IgD-negative memory B cell (primary cell): ENCODE measurements at regions not wholly inside any gene's neighbourhood (a gene's known extent, or its start where the extent isn't known, plus 50 kb on each side); places are given as distances from the start of the nearest gene placed in this dataset.
"Not testable (repeated sequence)": the region's sequence is repeated elsewhere in the genome, so short reads cannot be mapped to it uniquely, and the experiment has no call there.

ENCODE experiments used
- H3K27ac Mint-ChIP-seq, 3 donors: one replicate each; pipeline ENCODE4 v1.8.0; 2020 to 2022; ENCODE audit warnings: mild to moderate bottlenecking in 3 of 3, mixed read lengths in 3 of 3, moderate library complexity in 1 of 3
- H3K27me3 Mint-ChIP-seq: one replicate; pipeline ENCODE4 v1.8.0; 2021; ENCODE audit warnings: mixed read lengths
- H3K36me3 Mint-ChIP-seq: one replicate; pipeline ENCODE4 v1.8.0; 2020; ENCODE audit warnings: mild to moderate bottlenecking, mixed read lengths
- H3K4me1 Mint-ChIP-seq, 3 donors: one replicate each; pipeline ENCODE4 v1.8.0; 2020 to 2022; ENCODE audit warnings: mixed read lengths in 3 of 3, mild to moderate bottlenecking in 1 of 3
- H3K4me3 Mint-ChIP-seq, 4 donors: one replicate each; pipeline ENCODE4 v1.8.0; 2020 to 2022; ENCODE audit warnings: mild to moderate bottlenecking in 4 of 4, mixed read lengths in 4 of 4, moderate library complexity in 3 of 4
- H3K9me3 Mint-ChIP-seq, 3 donors: one replicate each; pipeline ENCODE4 v1.8.0; 2020 to 2021; ENCODE audit warnings: mixed read lengths in 3 of 3, mild to moderate bottlenecking in 1 of 3

GRCh38 chr20:36082315-36082915 is 72.1 kb upstream of the EPB41L1 start:
- Mint-ChIP-seq H3K4me1 (no peaks in the 10 kb centered on the region), H3K9me3 (peaks cover 0 to 6% (median 0%) of the 10 kb centered on the region in 3 donors), H3K36me3 (no peaks in the 10 kb centered on the region), H3K27me3 (peaks cover 12% of the 10 kb centered on the region), H3K27ac (no peak overlapping the region), H3K4me3 (no peak overlapping the region)

- not testable (repeated sequence) for H3K27me3 Mint-ChIP-seq, H3K36me3 Mint-ChIP-seq, H3K9me3 Mint-ChIP-seq, H3K4me1 Mint-ChIP-seq, H3K27ac Mint-ChIP-seq
- H3K4me3 Mint-ChIP-seq: peak overlapping the region in 1 of 4 donors; percentile 13
Measured at GRCh38 chr20:36083200-36083599, 71.3 kb upstream of the EPB41L1 start.

- peaks cover 9% of the 10 kb centered on the region for H3K27me3 Mint-ChIP-seq
- H3K4me3 Mint-ChIP-seq: no peak overlapping the region
- H3K4me1 Mint-ChIP-seq: no peaks in the 10 kb centered on the region
- peaks cover 0 to under 1% (median 0%) of the 10 kb centered on the region in 3 donors for H3K9me3 Mint-ChIP-seq
- H3K36me3 Mint-ChIP-seq: no peaks in the 10 kb centered on the region
- H3K27ac Mint-ChIP-seq: no peak overlapping the region
Measured at GRCh38 chr20:36084356-36084755, 70.2 kb upstream of the EPB41L1 start.

GRCh38 chr20:36084897-36085613 is 69.5 kb upstream of the EPB41L1 start:
- peaks cover 0 to 1% (median 0%) of the 10 kb centered on the region in 3 donors for H3K9me3 Mint-ChIP-seq
- H3K27me3 Mint-ChIP-seq: peaks cover 8% of the 10 kb centered on the region
- H3K36me3 Mint-ChIP-seq: no peaks in the 10 kb centered on the region
- H3K27ac Mint-ChIP-seq: no peak overlapping the region
- no peak overlapping the region for H3K4me3 Mint-ChIP-seq
- H3K4me1 Mint-ChIP-seq: no peaks in the 10 kb centered on the region

GRCh38 chr20:36085686-36086267 is 68.8 kb upstream of the EPB41L1 start:
- Mint-ChIP-seq H3K4me1 (no peaks in the 10 kb centered on the region), H3K36me3 (no peaks in the 10 kb centered on the region), H3K27me3 (peaks cover 14% of the 10 kb centered on the region), H3K4me3 (no peak overlapping the region), H3K27ac (no peak overlapping the region), H3K9me3 (peaks cover 0 to 1% (median 0%) of the 10 kb centered on the region in 3 donors)

- H3K4me1 Mint-ChIP-seq: peaks cover 0 to 4% (median 0%) of the 10 kb centered on the region in 3 donors
- H3K27ac Mint-ChIP-seq: no peak overlapping the region
- no peaks in the 10 kb centered on the region for H3K36me3 Mint-ChIP-seq
- H3K27me3 Mint-ChIP-seq: peaks cover 21% of the 10 kb centered on the region
- no peak overlapping the region for H3K4me3 Mint-ChIP-seq
- peaks cover 0 to 1% (median 0%) of the 10 kb centered on the region in 3 donors for H3K9me3 Mint-ChIP-seq
Measured at GRCh38 chr20:36086767-36087166, 67.8 kb upstream of the EPB41L1 start.

- Mint-ChIP-seq H3K27me3 (peaks cover 30% of the 10 kb centered on the region), H3K4me3 (no peak overlapping the region), H3K4me1 (peaks cover 5 to 13% (median 5%) of the 10 kb centered on the region in 3 donors), H3K27ac (no peak overlapping the region), H3K36me3 (no peaks in the 10 kb centered on the region), H3K9me3 (peaks cover 0 to 1% (median 0%) of the 10 kb centered on the region in 3 donors)
Measured at GRCh38 chr20:36090223-36090622, 64.3 kb upstream of the EPB41L1 start.

- no peaks in the 10 kb centered on the region for H3K36me3 Mint-ChIP-seq
- peaks cover 5 to 13% (median 5%) of the 10 kb centered on the region in 3 donors for H3K4me1 Mint-ChIP-seq
- H3K27me3 Mint-ChIP-seq: peaks cover 27% of the 10 kb centered on the region
- peaks cover 0 to 1% (median 0%) of the 10 kb centered on the region in 3 donors for H3K9me3 Mint-ChIP-seq
- H3K27ac Mint-ChIP-seq: peak overlapping the region in 1 of 3 donors; percentile 47
- H3K4me3 Mint-ChIP-seq: peak overlapping the region; percentile 59 to 92 (median 76)
Measured at GRCh38 chr20:36091561-36092397, 62.8 kb upstream of the EPB41L1 start.

GRCh38 chr20:36092398-36093024 is 62.0 kb upstream of the EPB41L1 start:
- H3K27me3 Mint-ChIP-seq: peaks cover 27% of the 10 kb centered on the region
- peaks cover 0 to 1% (median 0%) of the 10 kb centered on the region in 3 donors for H3K9me3 Mint-ChIP-seq
- H3K4me1 Mint-ChIP-seq: peaks cover 8 to 15% (median 9%) of the 10 kb centered on the region in 3 donors
- H3K27ac Mint-ChIP-seq: peak overlapping the region in 1 of 3 donors; percentile 64
- no peaks in the 10 kb centered on the region for H3K36me3 Mint-ChIP-seq
- peak overlapping the region; percentile 69 to 96 (median 88) for H3K4me3 Mint-ChIP-seq

- Mint-ChIP-seq H3K36me3 (no peaks in the 10 kb centered on the region), H3K4me3 (peak overlapping the region; percentile 69 to 96 (median 88)), H3K27ac (peak overlapping the region in 1 of 3 donors; percentile 64), H3K27me3 (peaks cover 24% of the 10 kb centered on the region), H3K4me1 (peaks cover 15 to 22% (median 16%) of the 10 kb centered on the region in 3 donors), H3K9me3 (peaks cover 0 to 1% (median 0%) of the 10 kb centered on the region in 3 donors)
Measured at GRCh38 chr20:36093025-36093803, 61.3 kb upstream of the EPB41L1 start.

- Mint-ChIP-seq H3K27ac (no peak overlapping the region), H3K9me3 (peaks cover 0 to 1% (median 0%) of the 10 kb centered on the region in 3 donors), H3K36me3 (no peaks in the 10 kb centered on the region), H3K4me1 (peaks cover 19 to 26% (median 20%) of the 10 kb centered on the region in 3 donors), H3K4me3 (peak overlapping the region; percentile 4 to 88 (median 44)), H3K27me3 (peaks cover 24% of the 10 kb centered on the region)
Measured at GRCh38 chr20:36093804-36094145, 60.8 kb upstream of the EPB41L1 start.

GRCh38 chr20:36094497-36094896 is 60.0 kb upstream of the EPB41L1 start:
- peaks cover 0 to 1% (median 0%) of the 10 kb centered on the region in 3 donors for H3K9me3 Mint-ChIP-seq
- H3K4me3 Mint-ChIP-seq: peak overlapping the region in 2 of 4 donors; percentile 19 to 69
- H3K27ac Mint-ChIP-seq: no peak overlapping the region
- peaks cover 20 to 26% (median 21%) of the 10 kb centered on the region in 3 donors for H3K4me1 Mint-ChIP-seq
- H3K27me3 Mint-ChIP-seq: peaks cover 24% of the 10 kb centered on the region
- no peaks in the 10 kb centered on the region for H3K36me3 Mint-ChIP-seq

GRCh38 chr20:36096435-36096834 is 58.1 kb upstream of the EPB41L1 start:
- Mint-ChIP-seq H3K27me3 (peaks cover 14% of the 10 kb centered on the region), H3K9me3 (no peaks in the 10 kb centered on the region), H3K4me1 (peaks cover 20 to 24% (median 23%) of the 10 kb centered on the region in 3 donors), H3K4me3 (peak overlapping the region in 1 of 4 donors; percentile 5), H3K36me3 (no peaks in the 10 kb centered on the region), H3K27ac (no peak overlapping the region)
